ENCODE measurements at regions not wholly inside any gene's neighbourhood (a gene's known extent, or its start where the extent isn't known, plus 50 kb on each side); places are given as distances from the start of the nearest gene placed in this dataset.
"Not testable (repeated sequence)": the region's sequence is repeated elsewhere in the genome, so short reads cannot be mapped to it uniquely, and the experiment has no call there.

DNA sequence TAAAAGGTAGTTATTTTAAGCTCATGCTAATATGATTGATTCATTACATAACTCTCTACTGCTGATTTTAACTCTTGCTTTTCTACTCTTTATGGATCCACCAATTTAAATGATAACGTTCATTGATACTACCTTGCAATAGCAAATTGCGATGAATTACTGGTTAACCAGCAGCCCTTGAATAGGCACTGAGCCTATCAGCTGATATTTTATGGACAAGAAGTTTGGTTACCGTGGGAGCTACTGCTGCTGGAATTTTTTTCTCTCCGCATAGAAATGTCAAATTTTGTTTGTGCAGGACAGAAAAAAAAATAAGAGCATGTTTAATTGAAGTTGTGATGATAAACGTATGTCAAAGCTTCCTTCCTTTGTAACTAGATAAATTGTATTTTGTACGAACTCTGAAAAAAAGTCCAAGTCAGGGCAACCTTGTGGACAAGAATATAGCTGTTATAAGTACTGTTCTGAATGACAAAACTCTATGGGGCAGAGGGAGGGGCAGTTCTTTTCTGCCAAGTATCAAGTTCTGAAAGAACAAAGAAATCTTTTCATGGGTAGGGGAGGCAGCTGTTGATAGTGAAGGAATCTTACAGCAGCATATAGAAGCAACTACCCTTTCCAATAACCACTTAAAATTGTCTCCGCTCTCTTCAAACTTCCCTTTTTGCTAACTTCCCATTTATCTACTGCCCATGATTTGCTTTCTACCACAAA is 434.9 kb upstream of the PABPC4L start:
- Histone ChIP-seq H3K4me3 (no peak overlapping the region), H3K9me3 (ENCODE audit: low read depth, low read length) (no peaks in the 10 kb centered on the region), H3K27ac (no peak overlapping the region), H3K9ac (ENCODE audit: insufficient read length) (no peak overlapping the region), H3K36me3 (ENCODE audit: insufficient read depth, low read length) (no peaks in the 10 kb centered on the region)
- DNase-seq (ENCODE audit: low read depth, low spot score) = no peak
- TF ChIP-seq POLR2AphosphoS5 (IDR thresholded peaks at IDR 0.05; ENCODE audit: borderline replicate concordance, low read depth, low read length) (no peak), FOXP2 (optimal IDR thresholded peaks at IDR 0.05; ENCODE audit: control extremely low read depth, extremely low read length, insufficient read depth) (no peak), EZH2 (IDR thresholded peaks at IDR 0.05) (no peak)

DNA sequence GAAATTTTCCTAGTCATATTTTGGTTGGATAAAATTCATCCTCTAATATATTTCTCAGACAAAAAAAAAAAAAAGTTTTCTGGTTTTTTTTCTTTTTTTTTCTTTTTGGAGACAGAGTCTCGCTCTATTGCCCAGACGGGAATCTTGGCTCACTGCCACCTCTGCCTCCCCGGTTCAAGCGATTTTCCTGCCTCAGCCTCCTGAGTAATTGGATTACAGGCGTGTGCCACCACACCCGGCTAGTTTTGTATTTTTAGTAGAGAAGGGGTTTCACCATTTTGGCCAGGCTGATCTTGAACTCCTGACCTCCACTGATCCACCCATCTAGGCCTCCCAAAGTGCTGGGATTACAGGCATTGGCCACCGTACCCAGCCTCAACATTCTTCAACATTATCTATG is 432.7 kb upstream of the PABPC4L start:
- Histone ChIP-seq H3K36me3 (ENCODE audit: insufficient read depth, low read length) (no peaks in the 10 kb centered on the region), H3K4me3 (no peak overlapping the region), H3K27ac (no peak overlapping the region), H3K9me3 (ENCODE audit: low read depth, low read length) (no peaks in the 10 kb centered on the region), H3K9ac (ENCODE audit: insufficient read length) (no peak overlapping the region)
- TF ChIP-seq FOXP2 (optimal IDR thresholded peaks at IDR 0.05; ENCODE audit: control extremely low read depth, extremely low read length, insufficient read depth) (no peak), POLR2AphosphoS5 (IDR thresholded peaks at IDR 0.05; ENCODE audit: borderline replicate concordance, low read depth, low read length) (no peak), EZH2 (IDR thresholded peaks at IDR 0.05) (no peak)
- no peak for DNase-seq (ENCODE audit: low read depth, low spot score)

DNA sequence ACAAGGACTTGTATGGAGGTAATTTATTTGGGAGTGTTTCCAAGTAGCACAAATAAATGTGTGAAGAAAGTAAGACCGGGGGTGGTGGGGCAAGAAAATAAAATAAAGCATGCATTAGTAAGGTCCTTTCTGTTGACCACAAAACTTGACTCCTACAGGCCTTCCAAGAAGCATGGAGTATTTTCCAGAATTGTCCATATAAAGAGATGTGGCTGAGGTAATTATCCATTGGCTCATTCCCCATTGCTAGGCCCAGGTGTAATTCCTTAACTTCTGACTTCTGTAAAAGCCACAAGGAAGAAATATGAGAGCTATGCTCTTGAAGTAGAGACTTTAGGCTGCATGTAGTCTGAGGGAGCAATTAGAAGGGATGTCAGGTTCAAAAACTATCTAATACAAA is 430.5 kb upstream of the PABPC4L start:
- Histone ChIP-seq H3K27ac (no peak overlapping the region), H3K36me3 (ENCODE audit: insufficient read depth, low read length) (no peaks in the 10 kb centered on the region), H3K9me3 (ENCODE audit: low read depth, low read length) (no peaks in the 10 kb centered on the region), H3K9ac (ENCODE audit: insufficient read length) (no peak overlapping the region), H3K4me3 (no peak overlapping the region)
- no peak for DNase-seq (ENCODE audit: low read depth, low spot score)
- TF ChIP-seq EZH2 (IDR thresholded peaks at IDR 0.05) (no peak), POLR2AphosphoS5 (IDR thresholded peaks at IDR 0.05; ENCODE audit: borderline replicate concordance, low read depth, low read length) (no peak), FOXP2 (optimal IDR thresholded peaks at IDR 0.05; ENCODE audit: control extremely low read depth, extremely low read length, insufficient read depth) (no peak)

DNA sequence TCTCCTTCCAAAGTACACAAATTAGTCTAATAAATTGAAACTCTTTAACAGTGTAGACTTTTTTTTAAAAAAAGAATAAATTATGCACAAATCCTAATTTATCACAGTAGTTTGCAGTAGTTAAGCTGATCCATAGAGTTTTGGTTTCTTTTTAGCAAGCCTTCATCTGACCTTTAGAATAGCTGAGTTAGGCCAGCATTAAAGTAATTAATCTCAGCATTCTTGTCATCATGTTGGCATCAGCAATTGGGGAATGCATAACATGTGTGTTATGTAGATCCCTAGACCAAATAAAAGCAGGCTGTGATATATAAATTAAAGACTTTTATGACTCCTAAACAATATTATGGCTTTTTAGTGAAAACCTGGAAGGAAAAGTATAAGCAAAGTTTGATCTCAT is 426.5 kb upstream of the PABPC4L start:
- H3K36me3 ChIP-seq (ENCODE audit: insufficient read depth, low read length) = no peaks in the 10 kb centered on the region
- no peak overlapping the region for H3K9ac ChIP-seq (ENCODE audit: insufficient read length)
- no peak for TF ChIP-seq POLR2AphosphoS5 (IDR thresholded peaks at IDR 0.05; ENCODE audit: borderline replicate concordance, low read depth, low read length)
- no peak for TF ChIP-seq EZH2 (IDR thresholded peaks at IDR 0.05)
- no peak for TF ChIP-seq FOXP2 (optimal IDR thresholded peaks at IDR 0.05; ENCODE audit: control extremely low read depth, extremely low read length, insufficient read depth)
- no peak overlapping the region for H3K4me3 ChIP-seq
- no peak overlapping the region for H3K27ac ChIP-seq
- DNase-seq (ENCODE audit: low read depth, low spot score) = no peak
- H3K9me3 ChIP-seq (ENCODE audit: low read depth, low read length) = no peaks in the 10 kb centered on the region

DNA sequence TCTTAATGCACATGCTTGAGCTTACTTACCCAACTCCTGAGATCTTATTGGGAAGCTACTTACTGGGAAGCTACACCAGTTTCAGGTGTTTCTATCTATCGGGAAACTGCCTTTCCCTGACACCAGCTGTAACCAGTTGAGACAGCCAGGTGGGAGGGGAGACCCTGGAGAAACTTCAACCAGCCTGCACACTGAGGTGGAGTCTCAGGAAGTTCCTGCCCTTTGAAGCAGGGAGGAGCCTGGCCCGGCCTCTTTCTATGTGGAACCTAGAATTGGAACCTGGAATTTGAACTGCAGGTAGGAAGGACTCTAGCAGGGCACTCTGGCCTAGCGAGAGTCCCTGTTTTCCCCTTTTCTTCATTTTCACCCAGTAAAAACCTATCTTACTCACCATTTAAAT is 425.8 kb upstream of the PABPC4L start:
- no peak overlapping the region for H3K27ac ChIP-seq
- TF ChIP-seq FOXP2 (optimal IDR thresholded peaks at IDR 0.05; ENCODE audit: control extremely low read depth, extremely low read length, insufficient read depth) (no peak), POLR2AphosphoS5 (IDR thresholded peaks at IDR 0.05; ENCODE audit: borderline replicate concordance, low read depth, low read length) (no peak), EZH2 (IDR thresholded peaks at IDR 0.05) (no peak)
- no peaks in the 10 kb centered on the region for H3K9me3 ChIP-seq (ENCODE audit: low read depth, low read length)
- no peaks in the 10 kb centered on the region for H3K36me3 ChIP-seq (ENCODE audit: insufficient read depth, low read length)
- no peak overlapping the region for H3K4me3 ChIP-seq
- no peak for DNase-seq (ENCODE audit: low read depth, low spot score)
- no peak overlapping the region for H3K9ac ChIP-seq (ENCODE audit: insufficient read length)

DNA sequence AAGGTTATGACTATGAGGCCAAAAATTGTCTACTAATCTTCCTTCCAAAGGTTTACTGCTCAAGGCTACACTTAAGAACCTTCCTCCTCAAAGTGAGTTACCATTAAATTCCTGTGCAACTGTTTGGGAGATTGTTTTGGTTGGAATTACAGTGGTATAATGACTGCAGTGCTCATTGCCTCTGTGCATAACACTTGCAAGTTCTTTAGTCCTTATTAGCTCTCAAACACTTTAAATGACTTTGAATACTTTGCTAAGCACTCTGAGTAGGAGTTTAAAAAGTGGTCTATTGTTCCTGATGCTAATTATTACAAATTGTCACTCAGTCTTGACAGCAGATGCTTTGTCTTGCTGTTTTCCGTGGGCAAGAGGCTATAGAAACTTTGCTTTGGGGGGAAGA is 422.8 kb upstream of the PABPC4L start:
- Histone ChIP-seq H3K9ac (ENCODE audit: insufficient read length) (no peak overlapping the region), H3K36me3 (ENCODE audit: insufficient read depth, low read length) (no peaks in the 10 kb centered on the region), H3K4me3 (no peak overlapping the region), H3K27ac (no peak overlapping the region), H3K9me3 (ENCODE audit: low read depth, low read length) (no peaks in the 10 kb centered on the region)
- DNase-seq (ENCODE audit: low read depth, low spot score) = no peak
- TF ChIP-seq POLR2AphosphoS5 (IDR thresholded peaks at IDR 0.05; ENCODE audit: borderline replicate concordance, low read depth, low read length) = no peak
- TF ChIP-seq EZH2 (IDR thresholded peaks at IDR 0.05) = no peak
- no peak for TF ChIP-seq FOXP2 (optimal IDR thresholded peaks at IDR 0.05; ENCODE audit: control extremely low read depth, extremely low read length, insufficient read depth)

DNA sequence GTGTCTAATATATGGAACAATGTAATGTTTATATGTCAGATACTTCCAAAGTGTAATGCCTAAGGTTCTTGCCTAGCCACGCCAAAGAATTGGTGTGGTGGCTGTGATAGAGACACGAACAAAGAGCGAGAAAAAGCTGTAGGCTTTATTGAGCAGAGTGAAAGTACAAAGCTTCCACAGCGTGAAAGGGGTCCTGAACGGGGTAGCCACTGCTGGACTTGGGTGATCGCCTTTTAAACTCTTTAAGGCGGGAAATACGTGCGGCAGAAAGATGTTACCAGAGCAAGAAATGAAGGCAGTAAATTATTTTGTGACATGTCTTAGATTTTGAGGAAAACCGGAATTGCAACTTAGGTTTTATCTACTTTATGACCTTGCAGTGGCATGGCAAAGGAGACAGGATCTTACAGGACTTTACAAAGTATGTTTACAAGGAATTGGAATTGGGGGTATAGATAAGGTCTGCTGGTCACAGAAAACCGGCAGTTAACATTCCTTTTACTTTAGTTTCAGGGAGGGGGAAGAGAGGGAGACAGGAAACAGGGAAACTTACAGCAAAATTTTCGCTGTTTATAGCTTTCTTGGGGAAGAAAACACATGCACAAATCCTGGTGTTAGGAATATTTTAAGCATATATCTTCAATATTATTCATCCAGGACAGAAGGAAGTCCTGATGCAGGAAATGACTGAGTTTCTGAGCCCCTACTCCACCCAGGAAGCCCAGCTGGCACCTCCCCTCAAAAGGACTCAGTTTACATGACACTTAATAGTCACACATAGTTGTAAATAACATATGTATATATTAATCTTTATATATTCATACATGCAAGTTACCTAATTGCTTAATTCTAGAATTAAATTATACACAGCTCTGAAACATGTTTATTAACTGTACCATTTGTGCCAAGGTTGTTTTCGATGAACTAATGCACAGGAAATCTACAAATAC is 421.3 kb upstream of the PABPC4L start:
- H3K4me3 ChIP-seq; H3K36me3 ChIP-seq (ENCODE audit: insufficient read depth, low read length); DNase-seq (ENCODE audit: low read depth, low spot score); H3K27ac ChIP-seq; H3K9me3 ChIP-seq (ENCODE audit: low read depth, low read length); H3K9ac ChIP-seq (ENCODE audit: insufficient read length): not testable (repeated sequence)

DNA sequence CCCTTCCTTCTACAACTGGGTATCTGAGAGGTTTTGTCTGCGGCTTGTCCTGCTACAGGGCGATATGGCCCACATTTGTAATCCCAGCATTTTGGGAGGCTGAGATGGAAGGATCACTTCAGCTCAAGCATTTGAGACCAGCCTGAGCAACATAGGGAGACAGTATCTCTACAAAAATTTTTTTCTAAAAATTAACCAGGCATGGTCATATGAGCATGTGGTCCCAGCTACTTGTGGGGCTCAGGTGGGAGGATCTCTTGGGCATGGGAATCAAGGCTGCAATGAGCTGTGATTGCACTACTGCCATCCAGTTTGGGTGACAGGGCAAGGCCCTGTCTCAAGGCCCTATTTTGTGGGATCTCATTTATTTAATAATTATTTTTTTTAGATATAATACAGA is 420.6 kb upstream of the PABPC4L start:
- H3K9ac ChIP-seq (ENCODE audit: insufficient read length) = no peak overlapping the region
- no peak overlapping the region for H3K27ac ChIP-seq
- no peaks in the 10 kb centered on the region for H3K36me3 ChIP-seq (ENCODE audit: insufficient read depth, low read length)
- no peaks in the 10 kb centered on the region for H3K9me3 ChIP-seq (ENCODE audit: low read depth, low read length)
- TF ChIP-seq POLR2AphosphoS5 (IDR thresholded peaks at IDR 0.05; ENCODE audit: borderline replicate concordance, low read depth, low read length) (no peak), EZH2 (IDR thresholded peaks at IDR 0.05) (no peak), FOXP2 (optimal IDR thresholded peaks at IDR 0.05; ENCODE audit: control extremely low read depth, extremely low read length, insufficient read depth) (no peak)
- DNase-seq (ENCODE audit: low read depth, low spot score) = no peak
- H3K4me3 ChIP-seq = no peak overlapping the region

DNA sequence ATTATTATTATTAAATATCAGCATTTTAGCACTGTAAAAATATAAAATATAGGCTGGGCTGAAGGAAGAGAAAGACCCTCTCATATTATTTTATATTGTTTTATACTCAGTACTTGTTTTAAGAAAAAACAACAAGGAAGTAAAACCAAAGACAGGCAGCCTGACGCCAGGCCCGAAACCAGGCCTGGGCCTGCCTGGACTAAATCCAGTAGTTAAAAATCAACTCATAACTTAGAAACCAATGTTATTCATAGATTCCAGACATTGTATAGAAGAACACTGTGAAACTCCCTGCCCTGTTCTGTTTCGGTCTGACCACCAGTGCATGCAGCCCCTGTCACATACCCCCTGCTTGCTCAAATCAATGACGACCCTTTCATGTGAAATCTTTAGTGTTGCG is 420.1 kb upstream of the PABPC4L start:
- not testable (repeated sequence) for H3K36me3 ChIP-seq (ENCODE audit: insufficient read depth, low read length); DNase-seq (ENCODE audit: low read depth, low spot score); H3K9ac ChIP-seq (ENCODE audit: insufficient read length); H3K9me3 ChIP-seq (ENCODE audit: low read depth, low read length); H3K4me3 ChIP-seq; H3K27ac ChIP-seq

Data from SK-N-MC (cell line).